Right lobe of liver (tissue), 6 donors: ENCODE measurements at regions not wholly inside any gene's neighbourhood (a gene's known extent, or its start where the extent isn't known, plus 50 kb on each side); places are given as distances from the start of the nearest gene placed in this dataset.

Source experiments
- ATAC-seq, 4 donors: fragments of 200-7000 bp; cut with Tn5 transposase; one replicate each; pipeline ENCODE4 v1.9.1; 2020; ENCODE audit warnings: mild to moderate bottlenecking in 4 of 4, moderate library complexity in 4 of 4
- DNase-seq, 3 donors: peaks; one replicate each; pipeline ENCODE4 v3.0.0-alpha.2; 2020
- H3K27ac ChIP-seq, 3 donors: fragments of 200-600 bp; one replicate each; pipeline ENCODE4 v1.8.0; 2022
- H3K27me3 ChIP-seq, 2 donors: fragments of 200-600 bp; one replicate each; pipeline ENCODE4 v1.8.0; 2022
- H3K36me3 ChIP-seq, 4 donors: fragments of 200-600 bp; sonication (generic) in 1 of 4; one replicate each; pipeline versions ENCODE4 v1.5.1 to v1.8.0; 2017 to 2022; ENCODE audit warnings: control low read depth in 1 of 4
- H3K4me1 ChIP-seq, 4 donors: fragments of 200-600 bp; sonication (generic) in 1 of 4; one replicate each; pipeline versions ENCODE4 v1.5.1 to v1.8.0; 2017 to 2022; ENCODE audit warnings: control low read depth in 1 of 4
- H3K4me3 ChIP-seq, 3 donors: fragments of 200-600 bp; one replicate each; pipeline ENCODE4 v1.8.0; 2022
- H3K9me3 ChIP-seq, 4 donors: fragments of 200-600 bp; sonication (generic) in 1 of 4; one replicate each; pipeline versions ENCODE4 v1.5.1 to v1.8.0; 2017 to 2022; ENCODE audit warnings: control low read depth in 1 of 4
- POLR2A ChIP-seq: fragments of 450-650 bp; IDR thresholded peaks from one replicate; pipeline ENCODE4 v1.6.1; 2017; ENCODE audit warnings: antibody characterized with exemption, mild to moderate bottlenecking
- WGBS: methylation state at CpG from one replicate; pipeline ENCODE4 v1.1.6; 2018; ENCODE audit warnings: low coverage, low lambda C conversion rate; ENCODE audit not compliant: insufficient coverage; ENCODE audit errors: missing lambda C conversion rate; 5-methylcytosine and 5-hydroxymethylcytosine counted together
- intact Hi-C, 2 donors: fragments of 100-400 bp; cut with DNase I; formaldehyde crosslinking; loops; one replicate each; pipeline versions ENCODE4 v1.11.2 to v1.14.1; 2022
- TF ChIP-seq, protein P1 (sequence below), 4 donors: fragments of 200-600 bp in 3 of 4; fragments of 450-650 bp in 1 of 4; IDR thresholded peaks; one replicate each; pipeline versions ENCODE4 v1.5.1 to v1.8.0; 2016 to 2022; ENCODE audit warnings: antibody characterized with exemption in 4 of 4, mild to moderate bottlenecking in 2 of 4
- donor health status: DM: no; HTN: yes; CAD: no.
- donor health status: DM: no; HTN: no; CAD: no.
- donor health status: DM: no; HTN: no; CAD: no.
- donor health status: DM: no; HTN: yes; CAD: no.
- donor health status: DM: no; HTN: yes; CAD: no.

- Histone ChIP-seq H3K9me3 (no peaks in the 10 kb centered on the region), H3K4me1 (no peaks in the 10 kb centered on the region), H3K27ac (no peak overlapping the region), H3K27me3 (no peaks in the 10 kb centered on the region), H3K4me3 (no peak overlapping the region), H3K36me3 (no peaks in the 10 kb centered on the region)
- 92% methylated on average over 5 of the region's 8 CpGs for WGBS
- TF ChIP-seq, protein P1, sequence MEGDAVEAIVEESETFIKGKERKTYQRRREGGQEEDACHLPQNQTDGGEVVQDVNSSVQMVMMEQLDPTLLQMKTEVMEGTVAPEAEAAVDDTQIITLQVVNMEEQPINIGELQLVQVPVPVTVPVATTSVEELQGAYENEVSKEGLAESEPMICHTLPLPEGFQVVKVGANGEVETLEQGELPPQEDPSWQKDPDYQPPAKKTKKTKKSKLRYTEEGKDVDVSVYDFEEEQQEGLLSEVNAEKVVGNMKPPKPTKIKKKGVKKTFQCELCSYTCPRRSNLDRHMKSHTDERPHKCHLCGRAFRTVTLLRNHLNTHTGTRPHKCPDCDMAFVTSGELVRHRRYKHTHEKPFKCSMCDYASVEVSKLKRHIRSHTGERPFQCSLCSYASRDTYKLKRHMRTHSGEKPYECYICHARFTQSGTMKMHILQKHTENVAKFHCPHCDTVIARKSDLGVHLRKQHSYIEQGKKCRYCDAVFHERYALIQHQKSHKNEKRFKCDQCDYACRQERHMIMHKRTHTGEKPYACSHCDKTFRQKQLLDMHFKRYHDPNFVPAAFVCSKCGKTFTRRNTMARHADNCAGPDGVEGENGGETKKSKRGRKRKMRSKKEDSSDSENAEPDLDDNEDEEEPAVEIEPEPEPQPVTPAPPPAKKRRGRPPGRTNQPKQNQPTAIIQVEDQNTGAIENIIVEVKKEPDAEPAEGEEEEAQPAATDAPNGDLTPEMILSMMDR (IDR thresholded peaks at IDR 0.05) = no peak
- no peak for TF ChIP-seq POLR2A
- no peak for ATAC-seq
- intact Hi-C loops = no loop called here
- DNase-seq = no peak
Measured at GRCh38 chr1:23614032-23614660, 54.8 kb upstream of the ID3 start.

DNA sequence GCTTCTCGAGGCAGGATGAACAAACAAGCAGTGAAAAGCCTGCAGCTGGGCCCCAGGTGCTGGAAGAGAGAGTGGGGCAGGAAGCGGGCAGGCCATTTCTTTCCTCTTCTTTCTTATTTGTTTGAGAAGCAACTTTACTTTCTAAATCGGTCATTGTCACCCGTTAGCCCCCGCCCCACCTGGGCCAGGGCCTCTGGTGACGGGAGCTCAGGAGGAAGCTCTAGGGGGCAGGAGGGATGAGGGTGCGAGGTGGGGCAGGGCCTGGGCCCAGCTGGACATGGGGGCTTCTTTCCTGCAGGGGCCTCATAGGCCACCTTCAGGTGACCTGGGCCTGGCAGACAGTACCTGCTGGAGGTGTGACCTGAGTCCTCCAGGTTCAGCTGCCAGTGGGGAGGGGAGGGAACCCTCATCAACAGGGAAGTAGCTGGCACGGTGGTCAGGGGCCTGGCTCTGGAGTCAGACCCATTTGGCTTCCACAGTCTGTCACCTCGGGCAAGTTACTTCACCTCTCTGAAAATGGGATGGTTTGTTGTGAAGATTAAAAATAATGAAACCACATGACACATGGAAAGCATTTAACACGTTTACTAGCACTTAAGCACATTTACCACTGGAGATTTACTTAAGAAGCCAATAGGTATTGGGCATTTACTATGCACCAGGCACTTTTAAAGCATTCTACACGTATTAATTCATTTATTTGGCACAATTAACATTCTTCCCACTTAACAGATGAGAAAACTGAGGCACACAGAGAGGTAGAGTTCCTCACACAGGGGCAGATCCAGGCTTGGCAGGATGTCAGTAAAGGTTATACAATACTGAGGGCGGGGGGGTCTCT is 54.1 kb upstream of the ID3 start:
- Histone ChIP-seq H3K27me3 (no peaks in the 10 kb centered on the region), H3K4me3 (no peak overlapping the region), H3K27ac (no peak overlapping the region), H3K9me3 (no peaks in the 10 kb centered on the region), H3K36me3 (no peaks in the 10 kb centered on the region), H3K4me1 (no peaks in the 10 kb centered on the region)
- peak in 1 of 4 donors; percentile 23 for ATAC-seq
- TF ChIP-seq POLR2A = no peak
- TF ChIP-seq, protein P1 (IDR thresholded peaks at IDR 0.05) = no peak
- intact Hi-C loops = no loop called here
- WGBS = 64% methylated on average over 10 of the region's 12 CpGs
- no peak for DNase-seq

- WGBS = 61% methylated on average over 3 of the region's 4 CpGs
- H3K27ac ChIP-seq = no peak overlapping the region
- TF ChIP-seq POLR2A = no peak
- TF ChIP-seq, protein P1 (IDR thresholded peaks at IDR 0.05) = no peak
- no peaks in the 10 kb centered on the region for H3K36me3 ChIP-seq
- H3K4me1 ChIP-seq = no peaks in the 10 kb centered on the region
- no peaks in the 10 kb centered on the region for H3K27me3 ChIP-seq
- intact Hi-C loops = no loop called here
- ATAC-seq (no peak), DNase-seq (no peak)
- no peak overlapping the region for H3K4me3 ChIP-seq
- no peaks in the 10 kb centered on the region for H3K9me3 ChIP-seq
Measured at GRCh38 chr1:23611601-23612327, 52.5 kb upstream of the ID3 start.

- TF ChIP-seq, protein P1 (IDR thresholded peaks at IDR 0.05) = no peak
- TF ChIP-seq POLR2A = no peak
- 60% methylated on average over 1 of the region's 1 CpG for WGBS
Measured at GRCh38 chr1:23610677-23611076, 51.4 kb upstream of the ID3 start.

More at GRCh38 chr1:23610677-23611076, 51.4 kb upstream of the ID3 start:
- Histone ChIP-seq H3K27ac (no peak overlapping the region), H3K36me3 (no peaks in the 10 kb centered on the region), H3K4me1 (no peaks in the 10 kb centered on the region), H3K4me3 (no peak overlapping the region), H3K27me3 (no peaks in the 10 kb centered on the region), H3K9me3 (no peaks in the 10 kb centered on the region)
- ATAC-seq (no peak), DNase-seq (no peak)
- intact Hi-C loops = no loop called here
